SU-DHL-6 (cell line): ENCODE measurements at regions not wholly inside any gene's neighbourhood (a gene's known extent, or its start where the extent isn't known, plus 50 kb on each side); places are given as distances from the start of the nearest gene placed in this dataset.

Experiments
- H2AFZ ChIP-seq: fragments of 200-600 bp; sonication (generic); 2 replicates; pipeline ENCODE4 v1.6.1; 2014; ENCODE audit warnings: low read depth, mild to moderate bottlenecking, moderate library complexity, mixed read lengths, antibody characterized with exemption, low read length; ENCODE audit not compliant: severe bottlenecking
- H3F3A ChIP-seq: fragments of 200-600 bp; shearing (Covaris generic); 2 replicates; pipeline ENCODE4 v1.6.0; 2016; ENCODE audit warnings: antibody characterized with exemption, mild to moderate bottlenecking; ENCODE audit not compliant: insufficient read depth
- H3K27ac ChIP-seq: fragments of 200-600 bp; sonication (generic); 2 replicates; pipeline ENCODE4 v1.5.1; 2016; ENCODE audit warnings: low read depth, mild to moderate bottlenecking, low read length, moderate library complexity, mixed read lengths
- H3K27me3 ChIP-seq: fragments of 200-600 bp; sonication (generic), shearing (Covaris generic); 2 replicates; pipeline ENCODE4 v1.6.0; 2014; ENCODE audit warnings: mild to moderate bottlenecking, low read length
- H3K36me3 ChIP-seq: fragments of 200-600 bp; sonication (generic); 2 replicates; pipeline ENCODE4 v1.6.1; 2014; ENCODE audit warnings: mild to moderate bottlenecking, low read length, mixed read lengths
- H3K4me2 ChIP-seq: fragments of 300-600, 200-600 bp; shearing (Covaris generic), sonication (generic); 2 replicates; pipeline ENCODE4 v1.6.0; 2014; ENCODE audit warnings: low read length, low read depth, mild to moderate bottlenecking; ENCODE audit not compliant: poor library complexity, severe bottlenecking
- H3K4me3 ChIP-seq: fragments of 200-600 bp; sonication (generic); 2 replicates; pipeline ENCODE4 v1.5.1; 2014; ENCODE audit warnings: antibody characterized with exemption, low read length, mild to moderate bottlenecking, mixed read lengths; ENCODE audit not compliant: insufficient read depth, poor library complexity, severe bottlenecking
- H3K79me2 ChIP-seq: fragments of 200-600 bp; sonication (generic); 2 replicates; pipeline ENCODE4 v1.6.1; 2014; ENCODE audit warnings: mild to moderate bottlenecking, low read length, moderate library complexity; ENCODE audit not compliant: insufficient read depth
- H3K9ac ChIP-seq: fragments of 200-600 bp; sonication (generic); 2 replicates; pipeline ENCODE4 v1.7.0; 2014; ENCODE audit warnings: mild to moderate bottlenecking, low read length
- H3K9me2 ChIP-seq: fragments of 200-600 bp; sonication (generic); replicated peaks from 2 replicates; pipeline ENCODE4 v1.6.1; 2014; ENCODE audit warnings: low read length; ENCODE audit not compliant: insufficient read depth
- H3K9me3 ChIP-seq: fragments of 200-600 bp; sonication (generic); 2 replicates; pipeline ENCODE4 v1.6.1; 2014; ENCODE audit warnings: low read length, mixed read lengths; ENCODE audit not compliant: insufficient read depth
- H4K20me1 ChIP-seq: fragments of 200-600 bp; sonication (generic); 2 replicates; pipeline ENCODE4 v1.6.1; 2014; ENCODE audit warnings: low read depth, mild to moderate bottlenecking, antibody characterized with exemption, low read length, moderate library complexity, mixed read lengths
- CTCF ChIP-seq: fragments of 200-600 bp; sonication (generic); IDR thresholded peaks from one replicate; pipeline ENCODE4 v1.5.1; 2017; ENCODE audit warnings: antibody characterized with exemption, mild to moderate bottlenecking, low read length, moderate library complexity; ENCODE audit not compliant: insufficient read depth, poor library complexity, severe bottlenecking
- EZH2phosphoT487 ChIP-seq: fragments of 200-600 bp; sonication (generic), shearing (Covaris generic); conservative IDR thresholded peaks from 2 replicates; pipeline ENCODE4 v1.6.1; 2018; ENCODE audit warnings: mild to moderate bottlenecking, antibody characterized with exemption, low read length, moderate library complexity, mixed read lengths

GRCh38 chr1:201628490-201628889 lies 89.6 kb downstream of the NAV1 start:
- H3K9me2 ChIP-seq, result no peaks in the 10 kb centered on the region
- no peaks in the 10 kb centered on the region for H3K79me2 ChIP-seq
- no peak overlapping the region for H3K9ac ChIP-seq
- H3K27ac ChIP-seq, result no peak overlapping the region
- H3K4me3 ChIP-seq, result no peak overlapping the region
- no peak overlapping the region for H3K4me2 ChIP-seq
- no peaks in the 10 kb centered on the region for H3K9me3 ChIP-seq
- H3F3A ChIP-seq, result no peaks in the 10 kb centered on the region
- no peaks in the 10 kb centered on the region for H4K20me1 ChIP-seq
- H2AFZ ChIP-seq, result no peak overlapping the region
- H3K27me3 ChIP-seq, result no peaks in the 10 kb centered on the region
- no peak for TF ChIP-seq EZH2phosphoT487
- no peak for TF ChIP-seq CTCF
- no peaks in the 10 kb centered on the region for H3K36me3 ChIP-seq

- H3K9ac ChIP-seq, result no peak overlapping the region
- no peak overlapping the region for H3K4me2 ChIP-seq
- TF ChIP-seq EZH2phosphoT487, result no peak
- no peak for TF ChIP-seq CTCF
Measured at GRCh38 chr1:201630582-201630981, 91.7 kb downstream of the NAV1 start.

GRCh38 chr1:201631037-201631436 lies 92.1 kb downstream of the NAV1 start:
- Histone ChIP-seq H4K20me1 (no peaks in the 10 kb centered on the region), H3K79me2 (no peaks in the 10 kb centered on the region), H3K4me3 (no peak overlapping the region), H3F3A (no peaks in the 10 kb centered on the region), H3K9me2 (no peaks in the 10 kb centered on the region), H3K9ac (no peak overlapping the region), H3K9me3 (no peaks in the 10 kb centered on the region), H2AFZ (no peak overlapping the region), H3K36me3 (no peaks in the 10 kb centered on the region), H3K4me2 (no peak overlapping the region), H3K27ac (no peak overlapping the region), H3K27me3 (no peaks in the 10 kb centered on the region)
- TF ChIP-seq EZH2phosphoT487 (no peak), CTCF (no peak)

More at GRCh38 chr1:201630582-201630981, 91.7 kb downstream of the NAV1 start:
- no peaks in the 10 kb centered on the region for H3K9me3 ChIP-seq
- H3K36me3 ChIP-seq, result no peaks in the 10 kb centered on the region
- no peaks in the 10 kb centered on the region for H3K27me3 ChIP-seq
- H3K27ac ChIP-seq, result no peak overlapping the region
- no peaks in the 10 kb centered on the region for H3F3A ChIP-seq
- no peak overlapping the region for H3K4me3 ChIP-seq
- H2AFZ ChIP-seq, result no peak overlapping the region
- H4K20me1 ChIP-seq, result no peaks in the 10 kb centered on the region
- H3K79me2 ChIP-seq, result no peaks in the 10 kb centered on the region
- no peaks in the 10 kb centered on the region for H3K9me2 ChIP-seq
